ENCODE measurements at regions not wholly inside any gene's neighbourhood (a gene's known extent, or its start where the extent isn't known, plus 50 kb on each side); places are given as distances from the start of the nearest gene placed in this dataset.

- intact Hi-C loops (cut with DNase I): no loop called here
- ATAC-seq: no peak
- DNase-seq: no peak
Observed at GRCh38 chr4:133059117-133059516, 90.0 kb upstream of the PCDH10 start.

GRCh38 chr4:133062851-133063250 lies 86.2 kb upstream of the PCDH10 start:
- no peak for DNase-seq
- no peak for ATAC-seq
- intact Hi-C loops (cut with DNase I): no loop called here

GRCh38 chr4:133068083-133068482 lies 81.0 kb upstream of the PCDH10 start:
- DNase-seq (no peak), ATAC-seq (no peak)

GRCh38 chr4:133081246-133081645 lies 67.8 kb upstream of the PCDH10 start:
- ATAC-seq (no peak), DNase-seq (no peak)
- intact Hi-C loops (cut with DNase I): no loop called here

More at GRCh38 chr4:133068083-133068482, 81.0 kb upstream of the PCDH10 start:
- intact Hi-C loops (cut with DNase I): no loop called here

GRCh38 chr4:133084421-133084820 lies 64.7 kb upstream of the PCDH10 start:
- DNase-seq (no peak), ATAC-seq (no peak)
- intact Hi-C loops (cut with DNase I): no loop called here

- ATAC-seq (no peak), DNase-seq (no peak)
- intact Hi-C loops (cut with DNase I): no loop called here
Observed at GRCh38 chr4:133095591-133095990, 53.5 kb upstream of the PCDH10 start.

- no peak for DNase-seq
- intact Hi-C loops (cut with DNase I): no loop called here
- no peak for ATAC-seq
Observed at GRCh38 chr4:133096972-133097371, 52.1 kb upstream of the PCDH10 start.

Measured in left cardiac atrium (tissue), 4 donors.